ENCODE measurements at regions not wholly inside any gene's neighbourhood (a gene's known extent, or its start where the extent isn't known, plus 50 kb on each side); places are given as distances from the start of the nearest gene placed in this dataset.

DNA sequence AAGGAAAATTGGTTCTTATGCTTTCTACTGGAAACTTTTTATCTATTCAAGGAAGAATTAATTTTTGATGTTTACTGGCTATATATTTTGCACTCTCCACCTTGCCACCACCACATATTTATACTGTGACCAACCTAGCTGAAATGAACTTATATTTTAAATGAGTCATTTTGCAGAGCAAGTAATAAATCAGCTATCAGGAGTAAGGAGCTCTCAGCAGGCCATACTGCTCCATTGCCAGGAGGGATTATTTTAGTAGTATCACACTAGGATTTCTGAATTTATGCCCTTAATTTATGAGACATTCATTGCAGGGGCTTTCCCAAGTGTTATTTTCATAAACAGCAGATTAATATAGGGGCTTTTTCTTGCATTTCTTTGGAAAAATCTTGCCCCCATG lies 125.8 kb upstream of the CYP1B1 start:
- TF ChIP-seq RFX5 (IDR thresholded peaks at IDR 0.05; ENCODE audit: low read depth, low read length): no peak
- TF ChIP-seq BHLHE40 (IDR thresholded peaks at IDR 0.05; ENCODE audit: low read depth, low read length): no peak
- no peak for TF ChIP-seq RCOR1 (IDR thresholded peaks at IDR 0.05; ENCODE audit: insufficient replicate concordance, low read length)
- TF ChIP-seq, protein P1, sequence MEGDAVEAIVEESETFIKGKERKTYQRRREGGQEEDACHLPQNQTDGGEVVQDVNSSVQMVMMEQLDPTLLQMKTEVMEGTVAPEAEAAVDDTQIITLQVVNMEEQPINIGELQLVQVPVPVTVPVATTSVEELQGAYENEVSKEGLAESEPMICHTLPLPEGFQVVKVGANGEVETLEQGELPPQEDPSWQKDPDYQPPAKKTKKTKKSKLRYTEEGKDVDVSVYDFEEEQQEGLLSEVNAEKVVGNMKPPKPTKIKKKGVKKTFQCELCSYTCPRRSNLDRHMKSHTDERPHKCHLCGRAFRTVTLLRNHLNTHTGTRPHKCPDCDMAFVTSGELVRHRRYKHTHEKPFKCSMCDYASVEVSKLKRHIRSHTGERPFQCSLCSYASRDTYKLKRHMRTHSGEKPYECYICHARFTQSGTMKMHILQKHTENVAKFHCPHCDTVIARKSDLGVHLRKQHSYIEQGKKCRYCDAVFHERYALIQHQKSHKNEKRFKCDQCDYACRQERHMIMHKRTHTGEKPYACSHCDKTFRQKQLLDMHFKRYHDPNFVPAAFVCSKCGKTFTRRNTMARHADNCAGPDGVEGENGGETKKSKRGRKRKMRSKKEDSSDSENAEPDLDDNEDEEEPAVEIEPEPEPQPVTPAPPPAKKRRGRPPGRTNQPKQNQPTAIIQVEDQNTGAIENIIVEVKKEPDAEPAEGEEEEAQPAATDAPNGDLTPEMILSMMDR (conservative IDR thresholded peaks at IDR 0.05; ENCODE audit: low read depth, low read length): no peak
- TF ChIP-seq NFE2L2 (IDR thresholded peaks at IDR 0.05; ENCODE audit: low read depth, low read length): no peak
- TF ChIP-seq POLR2A (IDR thresholded peaks at IDR 0.05; ENCODE audit: low read depth, low read length): no peak
- TF ChIP-seq FOS (IDR thresholded peaks at IDR 0.05; ENCODE audit: low read depth, low read length): no peak
- no peak for TF ChIP-seq RAD21 (IDR thresholded peaks at IDR 0.05; ENCODE audit: low read length)
- TF ChIP-seq, protein P2, sequence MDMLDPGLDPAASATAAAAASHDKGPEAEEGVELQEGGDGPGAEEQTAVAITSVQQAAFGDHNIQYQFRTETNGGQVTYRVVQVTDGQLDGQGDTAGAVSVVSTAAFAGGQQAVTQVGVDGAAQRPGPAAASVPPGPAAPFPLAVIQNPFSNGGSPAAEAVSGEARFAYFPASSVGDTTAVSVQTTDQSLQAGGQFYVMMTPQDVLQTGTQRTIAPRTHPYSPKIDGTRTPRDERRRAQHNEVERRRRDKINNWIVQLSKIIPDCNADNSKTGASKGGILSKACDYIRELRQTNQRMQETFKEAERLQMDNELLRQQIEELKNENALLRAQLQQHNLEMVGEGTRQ (IDR thresholded peaks at IDR 0.05; ENCODE audit: low read depth, low read length): no peak
- no peak for TF ChIP-seq CHD1 (IDR thresholded peaks at IDR 0.05; ENCODE audit: low read depth, low read length)
- no peak for TF ChIP-seq SMC3 (IDR thresholded peaks at IDR 0.05; ENCODE audit: low read depth, low read length)
- TF ChIP-seq MXI1 (IDR thresholded peaks at IDR 0.05; ENCODE audit: borderline replicate concordance, low read depth, low read length): no peak
